ENCODE measurements at regions not wholly inside any gene's neighbourhood (a gene's known extent, or its start where the extent isn't known, plus 50 kb on each side); places are given as distances from the start of the nearest gene placed in this dataset.

DNA sequence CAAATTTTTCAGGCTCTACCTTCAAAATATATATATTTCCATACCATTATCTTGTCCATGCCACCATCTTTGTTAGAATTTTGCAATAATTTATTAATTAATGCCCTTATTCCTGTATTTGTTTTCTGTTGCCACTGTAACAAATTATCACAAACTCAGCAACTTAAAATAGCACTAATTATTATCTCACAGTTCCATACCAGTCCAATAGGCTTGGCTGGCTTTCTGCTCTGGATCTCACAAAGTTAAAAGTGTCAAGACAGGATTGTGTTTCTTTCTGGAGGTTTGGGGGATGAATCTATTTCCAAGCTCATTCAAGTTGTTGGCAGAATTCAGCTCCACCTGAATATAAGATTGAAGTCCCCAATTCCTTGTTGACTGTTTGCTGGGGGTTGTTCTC is 58.6 kb upstream of the SLC38A4 start:
- Histone ChIP-seq H3K27me3 (replicated peaks in 1 of 2; ENCODE audit: control insufficient read depth in 2 of 2, extremely low read depth in 1 of 2, insufficient read depth in 2 of 2, low read length in 1 of 2) (no peaks in the 10 kb centered on the region), H3K4me1 (ENCODE audit: control insufficient read depth in 1 of 2, extremely low read depth in 1 of 2, insufficient read depth in 2 of 2, low read length in 2 of 2) (no peaks in the 10 kb centered on the region), H3K27ac (ENCODE audit: low read length) (no peak overlapping the region), H3K4me3 (ENCODE audit: control insufficient read depth in 1 of 2, extremely low read depth in 1 of 2, low read length in 1 of 2) (no peak overlapping the region), H3K9me3 (no peaks in the 10 kb centered on the region), H3K36me3 (ENCODE audit: control insufficient read depth in 2 of 2, extremely low read depth in 1 of 2, insufficient read depth in 1 of 2, low read length in 1 of 2) (no peaks in the 10 kb centered on the region)
- Mint-ChIP-seq H3K27ac (no peak overlapping the region), H3K9me3 (no peaks in the 10 kb centered on the region), H3K4me3 (no peak overlapping the region), H3K36me3 (no peaks in the 10 kb centered on the region), H3K27me3 (peaks cover 8 to 20% of the 10 kb centered on the region in 2 donors), H3K4me1 (no peaks in the 10 kb centered on the region)
- ATAC-seq (replicated peaks in 1 of 4) (no peak), DNase-seq (no peak)
- CTCF ChIA-PET: no interaction called here
- POLR2A ChIA-PET: no interaction called here

DNA sequence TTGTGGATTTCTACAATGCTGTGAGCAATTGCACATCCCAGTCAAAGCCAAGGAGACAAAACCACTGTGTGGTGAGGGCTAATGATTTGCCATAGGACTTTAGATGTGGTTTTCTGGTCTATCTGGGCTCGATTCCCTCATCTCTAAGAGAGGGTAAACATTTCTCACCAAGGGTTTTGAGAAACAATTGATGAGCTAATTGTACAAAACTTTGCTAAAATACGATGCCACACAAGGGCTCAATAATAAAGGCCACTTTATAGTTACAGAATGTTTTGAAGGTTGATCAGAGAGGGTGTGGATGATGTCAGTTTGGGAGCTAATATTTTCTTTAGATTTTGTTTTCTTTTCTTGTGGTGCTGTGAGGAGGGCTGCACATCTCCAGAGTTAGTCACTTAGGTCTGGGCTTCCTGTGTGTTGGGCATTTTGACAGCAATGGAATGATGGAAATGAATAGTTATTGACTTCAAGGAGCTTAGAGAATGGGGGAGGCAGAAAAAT is 60.8 kb upstream of the SLC38A4 start:
- no CpG with 5 or more reads among the region's 2 CpGs for WGBS (ENCODE audit: insufficient coverage)
- POLR2A ChIA-PET: no interaction called here

DNA sequence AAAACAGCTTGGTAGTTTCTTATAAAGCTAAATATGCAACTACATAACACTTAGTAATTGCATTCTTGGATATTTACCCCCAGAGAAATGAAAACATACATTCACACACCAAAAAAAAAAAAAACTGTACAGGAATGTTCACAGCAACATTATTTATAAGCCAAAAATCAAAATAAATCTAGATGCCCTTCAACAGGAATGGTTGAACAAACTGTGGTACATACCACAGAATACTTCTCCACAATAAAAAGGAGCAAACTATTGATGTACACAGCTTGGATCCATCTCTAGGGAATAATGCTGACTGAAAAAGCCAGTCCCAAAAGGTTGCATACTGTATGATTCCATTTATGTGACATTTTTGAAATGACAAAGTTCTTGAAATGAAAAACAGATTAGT is 62.1 kb upstream of the SLC38A4 start:
- Mint-ChIP-seq H3K4me3 (no peak overlapping the region), H3K27me3 (peaks cover 18 to 22% of the 10 kb centered on the region in 2 donors), H3K27ac (no peak overlapping the region), H3K4me1 (no peaks in the 10 kb centered on the region), H3K36me3 (no peaks in the 10 kb centered on the region), H3K9me3 (peaks cover 0 to 3% (median 0%) of the 10 kb centered on the region in 3 donors)
- H3K4me3 ChIP-seq (ENCODE audit: control insufficient read depth in 1 of 2, extremely low read depth in 1 of 2, low read length in 1 of 2): no peak overlapping the region
- no peak for ATAC-seq (replicated peaks in 1 of 4)
- DNase-seq: no peak
- ChIA-PET POLR2A (no interaction called here), CTCF (no interaction called here)
- no peaks in the 10 kb centered on the region for H3K4me1 ChIP-seq (ENCODE audit: control insufficient read depth in 1 of 2, extremely low read depth in 1 of 2, insufficient read depth in 2 of 2, low read length in 2 of 2)
- H3K9me3 ChIP-seq: no peaks in the 10 kb centered on the region
- no peak overlapping the region for H3K27ac ChIP-seq (ENCODE audit: low read length)
- no peaks in the 10 kb centered on the region for H3K36me3 ChIP-seq (ENCODE audit: control insufficient read depth in 2 of 2, extremely low read depth in 1 of 2, insufficient read depth in 1 of 2, low read length in 1 of 2)
- H3K27me3 ChIP-seq (replicated peaks in 1 of 2; ENCODE audit: control insufficient read depth in 2 of 2, extremely low read depth in 1 of 2, insufficient read depth in 2 of 2, low read length in 1 of 2): peaks cover 0 to 5% of the 10 kb centered on the region in 2 experiments

More for the DNA sequence above, 60.8 kb upstream of the SLC38A4 start:
- Mint-ChIP-seq H3K9me3 (peaks cover 0 to 3% (median 0%) of the 10 kb centered on the region in 3 donors), H3K4me1 (no peaks in the 10 kb centered on the region), H3K36me3 (no peaks in the 10 kb centered on the region), H3K27ac (no peak overlapping the region), H3K4me3 (no peak overlapping the region), H3K27me3 (peaks cover 10 to 18% of the 10 kb centered on the region in 2 donors)
- no peaks in the 10 kb centered on the region for H3K36me3 ChIP-seq (ENCODE audit: control insufficient read depth in 2 of 2, extremely low read depth in 1 of 2, insufficient read depth in 1 of 2, low read length in 1 of 2)
- no peaks in the 10 kb centered on the region for H3K4me1 ChIP-seq (ENCODE audit: control insufficient read depth in 1 of 2, extremely low read depth in 1 of 2, insufficient read depth in 2 of 2, low read length in 2 of 2)
- H3K9me3 ChIP-seq: no peaks in the 10 kb centered on the region
- no peak overlapping the region for H3K27ac ChIP-seq (ENCODE audit: low read length)
- ATAC-seq (replicated peaks in 1 of 4) (no peak), DNase-seq (no peak)
- no peak overlapping the region for H3K4me3 ChIP-seq (ENCODE audit: control insufficient read depth in 1 of 2, extremely low read depth in 1 of 2, low read length in 1 of 2)
- H3K27me3 ChIP-seq (replicated peaks in 1 of 2; ENCODE audit: control insufficient read depth in 2 of 2, extremely low read depth in 1 of 2, insufficient read depth in 2 of 2, low read length in 1 of 2): no peaks in the 10 kb centered on the region
- CTCF ChIA-PET: no interaction called here

DNA sequence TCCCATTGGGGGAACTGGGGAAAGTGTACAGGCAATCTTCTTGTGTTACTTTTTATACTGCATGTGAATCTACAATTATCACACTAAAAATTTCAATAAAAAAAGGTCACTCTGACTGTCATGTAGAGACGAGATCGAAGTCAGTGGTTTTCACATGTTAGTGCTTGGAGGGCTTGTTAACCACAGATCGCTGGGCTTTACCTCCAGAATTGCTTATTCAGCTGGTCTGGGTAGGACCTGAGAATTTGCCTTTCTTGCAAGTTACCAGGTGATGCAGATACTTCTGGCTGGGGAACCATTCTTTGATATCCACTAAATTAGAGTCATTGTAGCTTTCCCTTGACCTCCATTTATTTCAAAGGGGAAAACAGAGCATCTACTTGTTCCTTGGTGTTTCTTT is 62.8 kb upstream of the SLC38A4 start:
- ChIA-PET POLR2A (no interaction called here), CTCF (no interaction called here)
- Mint-ChIP-seq H3K36me3 (no peaks in the 10 kb centered on the region), H3K4me3 (no peak overlapping the region), H3K4me1 (no peaks in the 10 kb centered on the region), H3K27me3 (peaks cover 19 to 23% of the 10 kb centered on the region in 2 donors), H3K27ac (no peak overlapping the region), H3K9me3 (peaks cover 0 to 3% (median 0%) of the 10 kb centered on the region in 3 donors)
- Histone ChIP-seq H3K4me3 (ENCODE audit: control insufficient read depth in 1 of 2, extremely low read depth in 1 of 2, low read length in 1 of 2) (no peak overlapping the region), H3K27me3 (replicated peaks in 1 of 2; ENCODE audit: control insufficient read depth in 2 of 2, extremely low read depth in 1 of 2, insufficient read depth in 2 of 2, low read length in 1 of 2) (peaks cover 0 to 5% of the 10 kb centered on the region in 2 experiments), H3K4me1 (ENCODE audit: control insufficient read depth in 1 of 2, extremely low read depth in 1 of 2, insufficient read depth in 2 of 2, low read length in 2 of 2) (no peaks in the 10 kb centered on the region), H3K27ac (ENCODE audit: low read length) (no peak overlapping the region), H3K9me3 (no peaks in the 10 kb centered on the region), H3K36me3 (ENCODE audit: control insufficient read depth in 2 of 2, extremely low read depth in 1 of 2, insufficient read depth in 1 of 2, low read length in 1 of 2) (no peaks in the 10 kb centered on the region)
- WGBS (ENCODE audit: insufficient coverage): 83% methylated on average over 3 of the region's 3 CpGs
- DNase-seq (no peak), ATAC-seq (replicated peaks in 1 of 4) (no peak)

DNA sequence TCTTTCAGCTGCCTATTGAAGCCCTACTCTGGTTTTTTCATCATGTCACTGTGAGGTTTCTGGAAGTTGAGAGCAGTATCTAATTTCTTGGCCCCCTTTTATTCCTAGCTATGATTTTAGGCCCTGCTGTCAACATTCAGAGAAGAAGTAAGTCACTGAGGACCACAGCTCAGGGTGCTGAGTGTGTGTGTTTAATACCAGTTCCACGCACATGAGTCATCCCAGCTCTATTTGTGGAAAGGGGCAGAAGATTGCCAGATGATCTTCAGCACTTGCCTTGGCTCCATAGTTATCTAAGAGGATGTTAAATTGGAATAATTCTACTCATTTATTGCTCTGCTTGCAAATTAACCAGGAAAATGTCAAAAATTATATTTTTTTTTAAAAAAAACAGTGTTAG is 65.5 kb upstream of the SLC38A4 start:
- DNase-seq: no peak

DNA sequence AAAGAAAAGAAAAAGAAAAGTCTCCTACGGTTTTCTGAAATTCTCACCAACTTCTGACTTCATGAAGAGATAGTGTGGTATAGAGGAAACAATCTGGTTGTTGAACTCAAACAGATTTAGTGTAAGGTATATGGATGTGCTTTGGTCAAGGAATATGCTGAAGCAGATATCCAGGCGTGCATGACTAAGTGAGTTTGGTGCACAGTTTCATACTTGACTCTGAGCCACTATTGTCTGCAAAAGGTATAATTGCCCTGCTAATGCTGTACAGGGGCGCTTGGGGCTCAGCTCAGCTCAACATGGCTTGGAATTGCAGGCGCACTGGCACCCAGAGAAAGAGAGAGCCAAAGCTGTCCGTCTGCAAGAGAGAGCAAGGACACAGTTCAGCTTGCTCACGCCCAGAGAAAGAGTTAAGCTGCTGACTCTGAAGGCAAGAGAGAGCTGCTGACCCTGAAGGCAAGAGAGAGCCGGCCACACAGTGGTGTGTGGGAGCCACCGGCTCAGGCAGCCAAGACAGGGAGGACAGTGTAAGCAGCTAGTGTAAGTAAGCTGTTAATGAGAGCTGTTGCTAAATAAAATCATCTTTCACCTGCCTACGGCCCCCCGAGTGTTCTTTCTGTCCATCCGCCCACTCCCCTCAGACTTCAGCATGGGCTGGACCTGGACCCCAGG is 66.4 kb upstream of the SLC38A4 start:
- no peak overlapping the region for H3K4me3 ChIP-seq (ENCODE audit: control insufficient read depth in 1 of 2, extremely low read depth in 1 of 2, low read length in 1 of 2)
- H3K36me3 ChIP-seq (ENCODE audit: control insufficient read depth in 2 of 2, extremely low read depth in 1 of 2, insufficient read depth in 1 of 2, low read length in 1 of 2): no peaks in the 10 kb centered on the region
- ATAC-seq (replicated peaks in 1 of 4) (no peak), DNase-seq (no peak)
- H3K27ac ChIP-seq (ENCODE audit: low read length): no peak overlapping the region
- Mint-ChIP-seq H3K36me3 (no peaks in the 10 kb centered on the region), H3K9me3 (peaks cover 0 to 6% (median 3%) of the 10 kb centered on the region in 3 donors), H3K4me3 (no peak overlapping the region), H3K27ac (no peak overlapping the region), H3K4me1 (peaks cover 0 to 3% (median 0%) of the 10 kb centered on the region in 3 donors), H3K27me3 (peaks cover 18 to 31% of the 10 kb centered on the region in 2 donors)
- peaks cover 0 to 5% of the 10 kb centered on the region in 2 experiments for H3K27me3 ChIP-seq (replicated peaks in 1 of 2; ENCODE audit: control insufficient read depth in 2 of 2, extremely low read depth in 1 of 2, insufficient read depth in 2 of 2, low read length in 1 of 2)
- no peaks in the 10 kb centered on the region for H3K9me3 ChIP-seq
- ChIA-PET CTCF (no interaction called here), POLR2A (no interaction called here)
- H3K4me1 ChIP-seq (ENCODE audit: control insufficient read depth in 1 of 2, extremely low read depth in 1 of 2, insufficient read depth in 2 of 2, low read length in 2 of 2): no peaks in the 10 kb centered on the region
- 86% methylated on average over 3 of the region's 11 CpGs for WGBS (ENCODE audit: insufficient coverage)

More for the DNA sequence above, 65.5 kb upstream of the SLC38A4 start:
- Histone ChIP-seq H3K4me1 (ENCODE audit: control insufficient read depth in 1 of 2, extremely low read depth in 1 of 2, insufficient read depth in 2 of 2, low read length in 2 of 2) (no peaks in the 10 kb centered on the region), H3K27ac (ENCODE audit: low read length) (no peak overlapping the region), H3K27me3 (replicated peaks in 1 of 2; ENCODE audit: control insufficient read depth in 2 of 2, extremely low read depth in 1 of 2, insufficient read depth in 2 of 2, low read length in 1 of 2) (peaks cover 0 to 5% of the 10 kb centered on the region in 2 experiments), H3K36me3 (ENCODE audit: control insufficient read depth in 2 of 2, extremely low read depth in 1 of 2, insufficient read depth in 1 of 2, low read length in 1 of 2) (no peaks in the 10 kb centered on the region), H3K4me3 (ENCODE audit: control insufficient read depth in 1 of 2, extremely low read depth in 1 of 2, low read length in 1 of 2) (no peak overlapping the region), H3K9me3 (no peaks in the 10 kb centered on the region)
- ChIA-PET CTCF (interaction anchor here in 1 of 2 donors (0.6 kb wide), 1 partner anchor 549 kb away, joined by 3 read pairs; no protein-coding TSS in a partner anchor), POLR2A (no interaction called here)
- Mint-ChIP-seq H3K9me3 (peaks cover 0 to 3% (median 0%) of the 10 kb centered on the region in 3 donors), H3K27ac (no peak overlapping the region), H3K4me1 (no peaks in the 10 kb centered on the region), H3K4me3 (no peak overlapping the region), H3K27me3 (peaks cover 18 to 27% of the 10 kb centered on the region in 2 donors), H3K36me3 (no peaks in the 10 kb centered on the region)
- no peak for ATAC-seq (replicated peaks in 1 of 4)
- no CpG with 5 or more reads among the region's 1 CpG for WGBS (ENCODE audit: insufficient coverage)

Data from T-cell (primary cell).